NCI-H524 (cell line): ENCODE measurements at regions not wholly inside any gene's neighbourhood (a gene's known extent, or its start where the extent isn't known, plus 50 kb on each side); places are given as distances from the start of the nearest gene placed in this dataset.

Experiments used
- DNase-seq, 2 experiments: peaks; one replicate each; lab custom pipeline; 2025; lab: John Stamatoyannopoulos, UW

DNA sequence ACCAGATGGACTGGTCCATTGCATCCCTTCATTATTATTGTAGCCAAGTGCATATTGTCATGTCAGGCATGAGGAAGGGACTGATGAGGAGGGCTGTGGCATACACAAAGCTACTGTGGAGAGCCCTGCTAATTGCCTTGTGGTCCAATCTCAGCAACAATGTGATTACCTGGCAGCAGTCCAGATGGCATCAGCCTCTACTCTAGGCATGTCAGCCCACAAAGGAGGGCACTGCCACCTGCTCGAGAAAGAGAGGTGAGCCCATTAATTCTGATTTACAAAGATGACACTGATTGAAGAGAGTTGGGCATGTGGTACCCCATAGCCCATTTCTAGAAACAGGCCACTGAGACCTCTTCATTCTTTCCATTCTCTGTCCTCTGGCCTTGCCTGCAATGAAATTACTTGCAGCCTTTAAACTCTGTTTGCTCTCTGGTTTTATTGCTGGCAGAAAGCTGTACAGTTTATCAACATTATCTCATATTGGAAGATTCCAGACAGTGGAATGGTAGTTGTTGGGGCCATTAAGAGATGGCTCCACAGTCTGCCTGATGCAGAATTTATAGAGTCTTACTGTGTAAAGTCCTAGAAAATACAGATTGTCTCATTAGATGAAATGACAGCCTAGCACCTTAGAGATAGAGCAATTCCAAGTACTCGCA is 307.7 kb downstream of the ARPP21 start:
- DNase-seq = peak; percentile 48 to 77

DNA sequence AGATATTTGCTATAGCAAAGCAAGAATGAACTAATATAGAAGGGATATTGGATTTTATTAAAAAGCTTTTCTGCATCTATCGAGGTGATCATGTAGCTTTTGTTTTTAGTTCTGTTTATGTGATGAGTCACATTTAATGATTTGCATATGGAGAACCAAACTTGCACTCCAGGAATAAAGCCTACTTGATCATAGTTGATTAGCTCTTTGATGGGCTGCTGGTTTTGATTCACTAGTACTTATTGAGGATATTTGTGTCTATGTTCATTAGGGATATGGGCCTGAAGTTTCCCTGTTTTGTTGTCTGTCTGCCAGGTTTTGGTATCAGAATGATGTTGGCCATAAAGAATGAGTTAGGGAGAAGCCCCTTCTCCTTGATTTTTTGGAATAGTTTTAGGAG is 310.7 kb downstream of the ARPP21 start:
- DNase-seq = no peak

DNA sequence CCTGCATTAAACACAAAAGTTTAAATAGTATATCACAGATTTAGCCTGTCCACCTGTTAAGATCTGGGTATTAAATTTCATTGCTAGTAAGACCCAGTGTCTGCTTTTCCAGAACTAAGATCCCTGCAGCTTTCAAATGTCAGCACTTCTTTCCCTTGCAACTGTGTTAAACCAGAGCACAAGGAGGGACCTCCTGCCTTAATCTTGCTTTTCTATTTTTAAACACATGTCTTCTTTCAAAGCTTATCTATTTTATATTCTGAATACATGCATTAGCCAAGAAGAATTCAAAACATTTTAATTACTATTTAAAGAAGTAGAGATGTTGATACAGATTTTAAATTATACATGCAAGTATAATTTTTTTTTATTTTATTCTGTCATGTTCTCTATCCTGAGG is 315.1 kb downstream of the ARPP21 start:
- peak in 1 of 2 experiments; percentile 24 for DNase-seq

DNA sequence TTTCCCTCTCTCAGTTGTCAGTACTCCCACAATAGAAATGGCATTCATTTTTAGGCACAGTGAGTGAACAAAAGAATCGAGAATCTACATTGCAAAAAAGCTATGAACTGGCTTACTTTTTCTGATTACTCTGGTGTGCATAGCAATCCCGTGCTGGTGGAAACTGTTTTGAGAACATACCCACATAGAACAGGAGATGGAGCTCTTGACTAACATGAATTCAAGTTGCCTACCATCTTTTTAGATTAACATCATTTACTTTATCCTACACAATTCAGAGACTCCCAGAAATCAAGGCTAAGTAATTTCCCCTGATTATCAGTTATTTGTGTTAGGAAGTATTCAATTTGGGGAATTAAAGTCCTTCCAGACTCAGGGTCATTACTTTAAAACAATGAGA is 326.6 kb downstream of the ARPP21 start:
- peak; percentile 1 to 54 for DNase-seq

DNA sequence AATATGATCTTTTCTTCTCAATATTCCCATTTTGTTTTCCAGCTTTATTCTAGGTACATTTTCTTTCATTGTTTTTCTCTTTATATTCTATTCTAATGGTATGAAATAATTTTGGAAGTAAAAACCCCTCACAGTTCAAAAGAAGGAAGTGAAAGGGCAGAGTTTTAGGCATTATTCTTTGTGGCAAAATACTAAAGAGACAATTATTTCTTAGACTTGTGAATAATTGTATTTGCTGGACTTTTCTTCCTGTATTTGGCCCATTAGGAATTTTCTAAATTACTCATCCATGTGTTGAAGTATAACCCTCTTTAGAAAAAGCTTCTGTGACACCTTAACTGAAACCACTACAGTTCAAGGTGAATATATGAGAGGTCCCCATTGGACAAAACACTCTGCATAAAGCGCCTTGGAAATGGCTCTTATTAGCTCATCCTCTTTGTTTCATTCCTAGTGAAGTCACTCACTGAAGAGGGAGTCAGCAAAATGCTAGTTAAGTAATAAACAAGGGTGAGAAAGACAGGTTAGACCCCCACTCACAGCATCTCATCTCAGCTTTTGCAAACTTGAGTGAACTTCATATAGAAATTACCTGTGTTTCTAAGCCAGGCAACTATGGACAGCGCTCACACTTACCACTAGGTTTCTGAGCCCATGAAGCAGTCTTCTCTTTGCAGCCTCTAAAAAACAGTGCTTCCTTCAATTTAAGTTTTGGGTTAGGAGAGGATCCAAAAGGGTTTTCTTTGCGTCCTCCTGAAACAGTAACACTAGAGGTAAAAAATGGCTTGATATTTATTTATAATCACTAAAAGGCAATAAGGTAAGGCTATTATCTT is 327.5 kb downstream of the ARPP21 start:
- no peak for DNase-seq

DNA sequence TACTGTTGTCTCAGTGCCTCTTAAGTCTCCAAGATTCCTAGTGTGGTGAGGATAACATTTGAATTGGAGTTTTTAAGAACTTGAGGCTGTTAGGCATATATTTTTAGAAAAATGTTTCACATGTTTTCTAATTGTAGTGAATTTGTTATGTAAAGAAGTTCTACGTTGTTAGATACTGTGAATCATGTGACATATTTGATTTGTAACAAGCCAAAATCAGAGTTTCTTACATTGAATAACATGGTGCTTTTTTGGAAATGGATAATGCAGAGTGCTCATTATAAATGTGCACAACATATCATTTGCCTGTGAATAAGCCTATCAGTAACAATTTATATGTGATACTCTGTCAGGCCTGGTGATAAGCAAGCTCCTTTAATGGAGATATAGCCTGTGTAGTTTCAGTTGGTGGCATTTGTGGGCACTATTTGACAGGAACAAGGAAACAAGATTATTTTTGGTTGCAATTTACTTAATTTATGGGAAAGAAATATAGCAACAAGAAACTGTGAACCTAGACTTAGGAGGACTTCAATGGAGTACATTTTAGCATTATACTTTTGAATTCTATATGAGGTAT is 328.8 kb downstream of the ARPP21 start:
- DNase-seq = no peak

DNA sequence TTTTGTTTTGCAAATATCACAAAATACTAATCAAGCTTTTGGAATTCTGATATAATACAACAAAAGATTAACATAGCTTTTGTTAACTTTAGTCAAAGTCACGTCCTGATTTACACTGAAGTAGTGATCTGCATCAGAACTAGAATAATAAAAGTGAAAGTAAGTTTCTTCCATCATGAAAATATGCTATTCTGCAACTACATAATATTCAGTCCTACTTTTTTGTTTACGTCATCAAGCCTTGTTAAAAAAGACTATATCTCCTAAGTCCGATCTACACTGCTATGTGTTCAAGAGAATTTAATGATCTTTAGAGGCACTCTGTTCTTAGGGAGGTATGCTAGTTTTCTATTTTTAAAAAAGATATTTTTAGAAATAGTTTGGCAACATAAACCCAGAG is 330.1 kb downstream of the ARPP21 start:
- DNase-seq = no peak

DNA sequence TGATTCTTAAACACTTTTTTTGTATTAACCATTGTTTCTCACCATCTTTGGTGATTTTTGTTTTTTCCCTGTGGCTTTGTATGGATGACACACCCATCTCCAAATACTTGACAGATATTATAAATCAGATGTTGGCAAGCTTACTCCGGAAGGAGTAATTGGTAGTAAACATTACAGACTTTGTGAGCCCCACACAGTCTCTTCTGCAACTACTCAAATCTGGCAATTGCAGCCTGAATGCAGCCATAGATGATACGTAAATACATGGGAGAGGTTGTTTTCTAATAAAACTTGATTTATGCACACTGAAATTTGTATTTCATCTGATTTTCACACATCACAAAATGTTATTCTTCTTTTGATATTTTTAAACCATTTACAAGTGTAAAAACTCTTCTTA is 331.5 kb downstream of the ARPP21 start:
- DNase-seq = no peak

DNA sequence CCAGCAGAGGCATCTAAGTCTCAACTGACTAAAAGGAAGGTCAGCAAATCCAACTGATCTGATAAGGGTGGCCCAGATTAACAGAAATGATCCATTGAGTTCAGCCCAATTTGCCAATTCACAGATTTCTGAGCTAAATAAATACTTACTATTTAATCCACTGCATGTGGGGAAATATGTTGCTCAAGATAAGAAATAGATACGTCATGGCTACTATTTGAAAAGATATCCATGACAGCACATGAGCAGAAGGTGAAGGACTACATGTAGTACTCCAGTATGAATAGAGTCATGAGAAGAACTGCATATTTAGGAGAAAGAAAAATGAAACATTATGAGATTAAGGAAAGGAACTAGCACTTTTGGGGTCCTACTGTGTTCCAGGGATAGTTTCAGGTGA is 332.4 kb downstream of the ARPP21 start:
- DNase-seq = no peak

DNA sequence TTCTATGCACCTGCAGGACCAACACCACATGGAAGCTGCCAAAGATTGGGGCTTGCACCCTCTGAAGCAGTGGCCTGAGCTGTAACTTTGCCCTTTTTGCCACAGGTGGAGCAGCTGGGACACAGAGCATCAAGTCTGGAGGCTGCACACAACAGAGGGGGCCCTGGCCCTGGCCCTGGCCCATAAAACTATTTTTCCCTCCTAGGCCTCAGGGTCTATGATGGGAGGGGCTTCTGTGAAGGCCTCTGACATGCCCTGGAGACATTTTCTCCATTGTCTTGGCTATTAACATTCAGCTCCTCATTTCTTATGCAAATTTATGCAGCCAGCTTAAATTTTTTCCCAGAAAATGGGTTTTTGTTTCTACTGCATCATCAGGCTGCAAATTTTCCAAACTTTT is 335.5 kb downstream of the ARPP21 start:
- DNase-seq = no peak

DNA sequence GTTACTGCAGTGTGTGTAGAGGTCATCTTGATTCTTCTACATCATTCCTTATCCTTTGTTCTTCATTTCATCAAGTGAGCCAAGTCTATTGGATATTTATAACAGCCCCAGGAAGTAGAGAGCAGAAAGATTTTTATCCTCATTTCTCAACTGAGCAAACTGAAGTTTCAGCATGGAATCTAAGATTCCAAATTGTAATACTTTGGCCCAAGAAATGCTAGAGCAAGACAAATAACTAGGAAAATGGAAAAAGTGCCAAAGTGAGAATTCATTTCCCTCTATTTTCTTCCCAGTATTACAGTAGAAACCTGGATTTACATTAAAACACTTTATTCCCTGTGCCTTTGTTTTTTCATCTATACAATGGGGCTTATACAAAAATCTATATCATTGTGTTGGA is 346.8 kb downstream of the ARPP21 start:
- DNase-seq = no peak

DNA sequence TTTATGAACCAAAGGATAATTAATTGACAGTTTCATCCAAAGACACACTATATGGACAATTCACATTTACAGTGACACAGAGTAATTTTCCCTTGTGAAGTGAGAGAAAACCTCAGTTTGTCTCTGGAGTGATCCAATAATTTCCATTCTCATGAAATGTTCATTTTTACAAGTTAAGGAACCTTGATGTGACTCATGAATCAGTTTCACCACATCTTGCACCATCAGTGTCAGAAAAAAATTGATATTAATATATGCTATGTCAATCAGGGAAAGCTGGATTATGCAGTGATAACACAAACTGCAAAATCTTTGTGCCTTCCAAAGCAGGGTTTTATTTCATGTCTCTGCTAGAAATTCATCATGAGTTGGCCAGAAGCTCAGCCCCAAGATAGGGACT is 348.1 kb downstream of the ARPP21 start:
- no peak for DNase-seq

DNA sequence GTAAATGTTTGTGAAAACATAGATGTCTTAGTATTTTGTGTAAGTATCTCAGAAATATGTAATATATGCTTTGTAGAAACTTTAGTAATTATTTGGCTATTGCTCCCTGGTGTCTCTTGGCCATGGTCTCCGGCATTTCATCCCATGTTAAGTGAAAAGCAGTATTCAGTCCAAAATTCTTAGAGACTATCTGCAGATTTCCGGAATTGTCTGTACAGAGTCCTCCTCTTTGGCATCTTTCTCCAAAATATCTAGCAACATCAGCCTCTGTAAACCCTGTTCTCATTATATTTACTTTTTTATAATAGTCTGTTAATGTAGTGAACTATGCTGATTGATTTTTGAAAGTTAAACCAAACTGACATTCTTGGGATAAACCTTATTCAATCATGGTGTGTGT is 352.7 kb downstream of the ARPP21 start:
- DNase-seq = no peak

DNA sequence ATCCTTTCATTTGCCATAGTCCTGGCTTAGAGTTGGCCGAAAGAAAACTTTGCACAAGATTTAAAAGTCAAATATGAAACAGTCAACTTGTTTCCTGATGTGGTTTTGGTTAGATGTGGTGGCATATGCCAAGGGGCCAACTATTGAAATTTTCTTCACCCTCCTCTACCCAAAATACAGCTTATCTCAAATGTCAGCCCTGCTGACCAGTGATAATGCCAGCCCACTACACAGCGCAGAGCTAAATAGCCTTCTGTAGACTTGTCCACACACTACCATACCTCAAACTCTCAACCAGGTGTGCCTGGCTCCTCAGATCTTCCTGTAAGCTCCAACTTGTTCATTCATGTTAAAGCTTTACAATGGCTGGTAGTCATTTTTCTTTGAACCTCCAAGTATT is 368.5 kb upstream of the STAC start:
- no peak for DNase-seq

DNA sequence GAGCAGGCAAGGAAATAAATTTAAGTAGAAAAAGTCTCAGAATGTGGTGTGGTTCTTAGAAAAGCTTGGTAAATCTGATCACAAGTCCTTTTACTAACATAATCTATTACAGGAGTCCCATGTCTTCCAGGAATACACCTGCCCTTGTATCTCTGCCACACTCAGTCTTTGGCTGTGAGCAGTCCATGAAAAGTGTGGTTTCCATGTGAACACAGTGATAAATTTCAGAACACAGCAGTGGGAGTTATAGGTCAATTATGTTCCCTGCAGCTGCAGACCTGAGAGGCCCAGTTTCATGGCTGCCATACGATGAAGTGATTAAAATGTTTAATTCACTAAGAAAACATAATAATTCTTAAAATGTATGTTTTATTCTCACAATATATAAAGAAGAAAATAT is 366.9 kb upstream of the STAC start:
- DNase-seq = no peak

DNA sequence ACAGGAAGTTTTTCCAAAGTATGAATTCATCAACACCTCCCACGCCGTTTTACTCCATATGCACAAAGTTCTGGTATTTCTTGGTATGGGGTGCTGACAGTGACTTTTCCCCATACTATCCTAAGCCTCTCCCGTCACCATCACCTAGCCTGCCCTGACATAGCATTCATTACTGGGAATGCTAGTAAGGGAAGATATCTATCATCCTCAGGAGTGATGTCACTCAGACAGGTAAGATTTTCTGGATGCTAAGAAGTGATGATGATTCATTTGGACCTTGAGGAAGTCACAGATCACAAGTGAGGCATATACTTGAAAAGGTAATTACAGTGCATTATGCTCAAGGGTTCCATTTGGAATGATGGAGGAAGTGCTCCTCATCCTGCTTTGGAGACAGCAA is 355.1 kb upstream of the STAC start:
- no peak for DNase-seq

DNA sequence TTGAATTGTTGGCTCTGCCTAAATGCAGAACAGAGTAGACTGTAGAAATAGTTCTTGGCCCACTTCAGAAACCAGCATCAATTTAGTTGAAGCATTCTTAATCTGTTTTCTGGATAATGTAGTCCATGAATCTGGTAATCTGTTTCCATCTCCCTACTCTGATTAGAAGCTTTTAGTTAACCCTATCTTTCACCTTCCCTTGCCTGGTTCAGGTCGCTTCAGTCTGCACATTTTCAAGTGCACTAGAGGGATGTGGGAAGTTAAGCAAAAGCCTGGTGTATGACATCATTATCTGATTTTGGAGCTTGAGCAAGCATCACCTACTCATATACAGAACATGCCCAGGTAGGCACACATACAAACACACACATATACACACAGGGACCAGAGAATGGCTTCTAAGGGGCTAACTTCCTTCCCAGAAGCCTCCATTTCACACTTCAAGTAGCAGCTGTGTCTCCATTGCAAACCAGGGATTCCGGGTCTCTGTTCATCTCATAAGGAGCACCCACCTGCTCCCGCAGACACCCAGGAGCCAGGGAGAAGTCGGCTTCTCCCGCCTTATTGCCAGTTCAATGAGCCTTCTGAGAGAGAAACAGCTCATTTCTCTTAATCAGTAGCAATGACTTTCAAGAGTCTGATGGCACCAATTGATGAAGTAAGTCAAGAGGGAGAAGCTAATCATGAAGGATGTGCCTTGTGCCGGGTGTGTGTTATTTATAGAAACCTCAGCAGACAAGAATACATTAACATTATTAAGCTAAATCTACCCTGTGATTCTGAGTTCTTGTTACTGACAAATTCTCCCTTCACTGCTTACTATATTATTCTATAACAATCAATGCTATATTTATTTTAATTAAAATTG is 347.9 kb upstream of the STAC start:
- peak; percentile 52 to 62 for DNase-seq

DNA sequence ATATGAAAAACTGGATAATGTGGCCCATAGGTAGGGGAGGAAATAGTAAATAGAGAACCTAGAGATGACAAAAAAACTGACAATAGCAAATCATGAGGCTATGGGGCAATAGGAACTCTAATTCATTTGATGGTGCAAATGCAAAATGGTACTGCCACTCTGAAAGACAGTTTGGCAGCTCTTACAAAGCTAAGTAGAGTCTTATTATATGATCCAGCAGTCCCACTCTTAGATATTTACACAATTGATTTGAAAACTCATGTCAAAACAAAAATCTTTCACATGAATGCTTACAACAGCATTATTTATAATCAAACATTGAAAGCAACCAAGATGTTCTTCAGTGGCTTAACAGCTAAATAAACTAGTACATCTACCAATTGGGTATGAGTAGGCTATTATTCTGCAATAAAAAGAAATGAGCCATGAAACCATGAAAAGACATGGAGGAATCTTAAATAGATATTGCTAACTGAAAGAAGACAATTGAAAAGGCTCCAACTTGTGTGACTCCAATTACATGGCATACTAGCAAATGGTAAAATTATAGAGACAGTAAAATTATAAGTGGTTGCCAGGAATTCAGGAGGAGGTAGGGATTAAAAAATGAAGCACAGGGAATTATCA is 321.8 kb upstream of the STAC start:
- no peak for DNase-seq

DNA sequence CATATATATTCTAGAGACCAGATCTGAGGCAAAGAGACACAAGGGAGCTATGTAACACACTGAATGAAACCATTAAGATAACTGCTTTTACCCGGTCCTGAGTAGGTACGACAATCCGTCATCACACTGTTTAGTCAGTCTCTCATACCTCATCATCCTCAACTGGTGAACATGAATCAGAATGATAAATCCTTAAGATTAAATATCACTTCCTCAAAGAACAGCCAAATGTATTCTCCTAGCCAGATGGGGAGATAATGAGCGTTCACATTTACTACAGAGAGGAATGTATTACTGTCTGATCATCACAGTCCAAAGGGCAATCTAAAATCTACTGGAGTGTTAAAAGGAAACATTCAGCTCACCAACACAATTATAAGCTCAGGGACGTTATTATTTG is 319.4 kb upstream of the STAC start:
- DNase-seq = peak; percentile 72 to 86

DNA sequence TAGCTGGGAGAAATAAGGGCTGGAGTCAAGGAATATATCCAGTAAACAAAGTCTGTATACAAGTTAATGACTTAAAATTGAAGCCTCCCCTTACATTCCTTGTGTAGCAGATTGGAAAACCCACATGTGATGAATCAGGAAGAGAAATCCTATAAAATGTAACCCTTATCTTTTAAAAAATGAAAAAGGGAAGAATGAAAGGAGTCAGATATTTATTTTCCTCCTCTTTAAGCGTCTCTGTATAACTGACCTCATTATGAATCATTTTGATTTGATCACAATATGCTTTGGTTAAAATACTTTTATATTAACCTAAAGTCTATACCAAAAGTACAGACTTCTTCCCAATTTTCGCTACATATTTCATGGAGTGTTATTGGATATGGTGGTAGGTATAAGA is 316.3 kb upstream of the STAC start:
- no peak for DNase-seq

DNA sequence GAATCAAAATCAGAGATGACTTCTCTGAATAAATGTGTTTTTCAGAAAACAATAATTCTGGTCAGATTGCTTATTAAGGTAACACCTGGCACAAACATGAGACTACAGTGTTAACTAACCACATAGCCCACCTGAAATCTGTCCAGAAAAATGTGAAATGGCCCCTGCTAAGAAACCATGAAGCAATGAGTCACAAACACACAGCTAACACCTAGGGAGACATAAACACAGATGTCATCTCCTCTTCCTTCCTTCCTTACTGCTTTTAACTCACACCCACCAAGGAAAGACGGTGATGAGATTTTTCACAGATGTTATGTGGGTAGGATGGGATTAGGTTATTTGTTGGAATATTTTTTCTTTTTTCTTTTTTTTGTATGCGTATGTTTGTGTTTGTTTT is 315.0 kb upstream of the STAC start:
- no peak for DNase-seq

DNA sequence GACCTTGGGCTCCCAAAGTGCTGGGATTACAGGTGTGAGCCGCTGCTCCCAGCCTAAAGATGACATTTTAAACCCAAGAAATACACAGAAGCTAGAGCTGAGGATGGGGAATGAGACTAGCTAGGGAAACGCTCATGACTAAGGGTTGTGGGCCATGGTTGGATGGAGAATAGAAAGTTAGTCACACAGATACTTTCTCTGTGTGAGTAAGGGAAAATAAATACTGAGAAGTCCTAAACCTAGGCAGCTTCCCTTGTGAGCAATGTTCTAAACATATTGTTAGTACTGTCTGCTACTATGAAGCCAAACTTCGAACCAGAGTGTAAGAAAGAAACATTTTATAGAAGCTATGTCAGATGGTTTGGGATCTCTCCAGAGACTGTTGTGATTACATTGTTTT is 304.8 kb upstream of the STAC start:
- no peak for DNase-seq
